Upper lobe of right lung (tissue), 1 donor: ENCODE measurements at regions not wholly inside any gene's neighbourhood (a gene's known extent, or its start where the extent isn't known, plus 50 kb on each side); places are given as distances from the start of the nearest gene placed in this dataset.

ENCODE experiments used
- ATAC-seq: fragments of 200-7000 bp; cut with Tn5 transposase; one replicate; pipeline ENCODE4 v1.9.1; 2020; ENCODE audit warnings: mild to moderate bottlenecking, moderate library complexity
- DNase-seq: peaks from one replicate; pipeline ENCODE4 v3.0.0-alpha.2; 2020
- H3K27ac ChIP-seq: fragments of 200-600 bp; one replicate; pipeline ENCODE4 v1.8.0; 2022
- H3K27me3 ChIP-seq: fragments of 200-600 bp; one replicate; pipeline ENCODE4 v1.8.0; 2022; ENCODE audit warnings: mild to moderate bottlenecking
- H3K36me3 ChIP-seq: fragments of 200-600 bp; one replicate; pipeline ENCODE4 v1.8.0; 2022
- H3K4me1 ChIP-seq: fragments of 200-600 bp; one replicate; pipeline ENCODE4 v1.8.0; 2022
- H3K4me3 ChIP-seq: fragments of 200-600 bp; one replicate; pipeline ENCODE4 v1.8.0; 2022; ENCODE audit warnings: mild to moderate bottlenecking
- H3K9me3 ChIP-seq: fragments of 200-600 bp; one replicate; pipeline ENCODE4 v1.8.0; 2022
- CTCF ChIP-seq: fragments of 200-600 bp; IDR thresholded peaks from one replicate; pipeline ENCODE4 v1.8.0; 2022; ENCODE audit warnings: antibody characterized with exemption
- intact Hi-C: fragments of 100-400 bp; cut with DNase I; formaldehyde crosslinking; loops from one replicate; pipeline ENCODE4 v1.11.0; 2022
- donor health status: DM: no; HTN: yes; CAD: no; lungs with severe emphysema.

GRCh38 chr9:38298503-38298902 lies 94.0 kb upstream of the ALDH1B1 start:
- ATAC-seq (no peak), DNase-seq (no peak)
- Histone ChIP-seq H3K4me1 (no peaks in the 10 kb centered on the region), H3K27me3 (no peaks in the 10 kb centered on the region), H3K4me3 (no peak overlapping the region), H3K36me3 (no peaks in the 10 kb centered on the region), H3K27ac (no peak overlapping the region), H3K9me3 (no peaks in the 10 kb centered on the region)
- intact Hi-C loops = no loop called here
- no peak for TF ChIP-seq CTCF

GRCh38 chr9:38296807-38297206 lies 95.7 kb upstream of the ALDH1B1 start:
- H3K27me3 ChIP-seq = no peaks in the 10 kb centered on the region
- no peaks in the 10 kb centered on the region for H3K9me3 ChIP-seq
- DNase-seq (no peak), ATAC-seq (no peak)
- no peak overlapping the region for H3K27ac ChIP-seq
- no peak overlapping the region for H3K4me3 ChIP-seq
- TF ChIP-seq CTCF = no peak
- intact Hi-C loops = no loop called here
- H3K36me3 ChIP-seq = no peaks in the 10 kb centered on the region
- H3K4me1 ChIP-seq = no peaks in the 10 kb centered on the region

DNA sequence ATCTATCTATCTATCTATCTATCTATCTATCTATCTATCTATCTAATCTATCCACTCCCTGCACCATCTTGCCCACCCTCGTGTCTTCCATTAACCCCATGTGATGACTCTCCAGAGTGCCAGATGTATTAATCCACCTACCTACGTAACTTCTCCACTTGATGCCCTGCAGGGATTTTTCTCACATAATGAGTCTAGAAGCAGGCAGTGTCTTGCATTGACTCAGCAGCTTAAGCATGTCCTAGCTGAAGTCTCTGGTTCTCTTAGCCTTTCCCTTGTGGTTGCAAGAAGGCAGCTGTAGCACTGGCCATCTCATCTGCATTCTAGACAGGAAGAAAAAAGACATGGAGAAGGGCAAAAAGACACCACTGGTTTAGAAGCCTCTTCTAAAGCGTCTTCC lies 96.7 kb upstream of the ALDH1B1 start:
- H3K9me3 ChIP-seq = no peaks in the 10 kb centered on the region
- ATAC-seq (no peak), DNase-seq (no peak)
- no peaks in the 10 kb centered on the region for H3K27me3 ChIP-seq
- intact Hi-C loops = no loop called here
- no peak overlapping the region for H3K27ac ChIP-seq
- no peaks in the 10 kb centered on the region for H3K36me3 ChIP-seq
- no peak overlapping the region for H3K4me3 ChIP-seq
- no peaks in the 10 kb centered on the region for H3K4me1 ChIP-seq
- no peak for TF ChIP-seq CTCF

DNA sequence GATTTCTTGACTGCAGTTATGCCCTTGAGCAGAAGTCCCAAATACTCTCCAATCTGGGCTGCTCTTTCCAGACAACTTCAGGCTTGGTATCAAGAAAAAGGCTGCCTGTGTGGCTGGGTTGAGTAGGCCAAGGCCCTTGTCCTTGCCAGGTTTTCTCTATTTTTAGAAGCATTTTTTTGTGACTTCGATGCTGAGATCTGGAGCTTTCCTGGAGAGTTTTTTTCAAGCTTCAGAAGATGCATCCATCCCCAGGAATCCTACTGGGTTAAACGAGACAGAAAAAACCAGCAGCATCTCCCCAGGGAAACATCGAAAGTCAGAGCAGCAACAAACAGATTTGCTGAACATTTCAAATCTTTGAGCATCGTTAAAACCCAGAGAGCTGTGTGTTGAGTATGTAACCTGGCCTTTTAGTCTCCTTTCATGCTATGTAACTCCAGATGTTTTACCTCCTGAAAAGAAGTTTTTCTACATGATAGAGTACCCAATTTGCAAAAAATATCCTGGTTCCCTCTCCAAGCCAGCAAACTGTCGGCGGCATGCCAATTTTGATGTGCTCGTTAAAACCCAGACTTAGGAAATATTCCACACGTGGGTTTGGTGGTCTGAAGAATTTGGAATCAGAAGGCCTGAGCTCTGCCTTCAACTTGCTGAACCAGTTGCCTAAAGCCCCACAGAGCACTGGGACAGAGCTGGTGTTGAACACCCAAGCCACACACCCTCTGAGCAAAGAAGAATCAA lies 98.1 kb upstream of the ALDH1B1 start:
- Histone ChIP-seq H3K27me3 (no peaks in the 10 kb centered on the region), H3K4me3 (no peak overlapping the region), H3K36me3 (no peaks in the 10 kb centered on the region), H3K9me3 (no peaks in the 10 kb centered on the region), H3K4me1 (no peaks in the 10 kb centered on the region), H3K27ac (no peak overlapping the region)
- ATAC-seq = no peak
- intact Hi-C loops = no loop called here
- no peak for DNase-seq
- TF ChIP-seq CTCF = no peak

- Histone ChIP-seq H3K4me3 (no peak overlapping the region), H3K27ac (no peak overlapping the region), H3K27me3 (no peaks in the 10 kb centered on the region), H3K4me1 (no peaks in the 10 kb centered on the region), H3K9me3 (no peaks in the 10 kb centered on the region), H3K36me3 (no peaks in the 10 kb centered on the region)
- ATAC-seq (no peak), DNase-seq (no peak)
- TF ChIP-seq CTCF = no peak
- intact Hi-C loops = no loop called here
Observed at GRCh38 chr9:38293022-38293421, 99.5 kb upstream of the ALDH1B1 start.

DNA sequence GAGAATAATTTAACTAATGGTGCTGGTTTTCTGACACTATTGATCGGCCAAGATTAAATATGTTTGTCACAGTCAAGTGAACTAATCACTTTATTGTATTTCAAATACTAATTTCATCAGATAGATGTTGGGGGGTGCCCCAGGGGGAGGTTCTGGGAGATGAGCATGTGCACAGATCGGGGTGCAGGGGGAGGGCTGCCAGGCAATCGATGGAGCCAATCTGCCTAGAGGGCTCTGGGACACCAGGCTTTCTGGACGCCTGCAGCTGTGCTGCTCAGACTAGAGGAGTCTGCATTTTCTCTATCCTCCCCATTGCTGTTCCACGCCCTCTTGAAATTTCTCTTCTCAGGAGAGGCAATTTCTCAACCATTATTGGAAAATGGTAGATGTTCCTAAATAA lies 100.0 kb upstream of the ALDH1B1 start:
- H3K27ac ChIP-seq = no peak overlapping the region
- ATAC-seq (no peak), DNase-seq (no peak)
- no peaks in the 10 kb centered on the region for H3K27me3 ChIP-seq
- H3K4me3 ChIP-seq = no peak overlapping the region
- intact Hi-C loops = no loop called here
- TF ChIP-seq CTCF = no peak
- H3K4me1 ChIP-seq = no peaks in the 10 kb centered on the region
- no peaks in the 10 kb centered on the region for H3K9me3 ChIP-seq
- no peaks in the 10 kb centered on the region for H3K36me3 ChIP-seq
